HepG2 (cell line): ENCODE measurements at regions not wholly inside any gene's neighbourhood (a gene's known extent, or its start where the extent isn't known, plus 50 kb on each side); places are given as distances from the start of the nearest gene placed in this dataset.

Source experiments
- ATAC-seq: fragments of 200-7000 bp; cut with Tn5 transposase; 3 replicates; pipeline ENCODE4 v1.9.1; 2020; ENCODE audit warnings: mild to moderate bottlenecking, moderate library complexity
- BruUV-seq: library from RNA; stranded (reverse); fragments of 400-500 nt; replicated peaks from 2 replicates; lab custom pipeline; 2021; lab: Mats Ljungman, UMichigan
- CTCF ChIA-PET: fragments of 300-600 bp; formaldehyde crosslinking; extraction: SDS; loops from one replicate; lab custom pipeline; 2021; ENCODE audit warnings: low total read pairs, inconsistent platforms, low intra/inter-chr PET ratio; lab: Yijun Ruan, JAX
- POLR2A ChIA-PET: fragments of 350-600 bp; sonication (Branson Sonifier 250); formaldehyde crosslinking; loops from one replicate; lab custom pipeline; 2020; ENCODE audit warnings: antibody characterized with exemption, inconsistent platforms; lab: Yijun Ruan, JAX
- DNase-seq: peaks from one replicate; pipeline ENCODE4 v3.0.0-alpha.2; 2015; ENCODE audit warnings: low spot score
- FAIRE-seq: peaks from 3 replicates; lab custom pipeline; 2011; peaks lifted over from hg19 to GRCh38; lab: Jason Lieb, UNC
- H2AFZ ChIP-seq: one replicate; pipeline ENCODE4 v1.6.1; 2011; ENCODE audit warnings: low read length, inconsistent platforms
- H3K27ac ChIP-seq: fragments of 300-600 bp; 3 replicates; pipeline ENCODE4 v1.8.0; 2011; ENCODE audit warnings: mixed run types, mild to moderate bottlenecking, mixed read lengths, low read length, inconsistent platforms; ENCODE audit not compliant: insufficient read depth; ENCODE audit errors: extremely low read length
- H3K27me3 ChIP-seq, 2 experiments: fragments of 200-600 bp in 1 of 2; 2 replicates in 1 of 2; 3 replicates in 1 of 2; pipeline versions ENCODE4 v1.6.0 to v1.8.0; 2011; ENCODE audit warnings: low read length in 2 of 2, mild to moderate bottlenecking in 2 of 2, moderate library complexity in 2 of 2, inconsistent platforms in 1 of 2; ENCODE audit not compliant: insufficient read depth in 2 of 2, control insufficient read depth in 1 of 2
- H3K36me3 ChIP-seq, 2 experiments: fragments of 200-600 bp in 1 of 2; replicated peaks in 1 of 2; 2 replicates in 1 of 2; 3 replicates in 1 of 2; pipeline versions ENCODE4 v1.5.1 to v1.8.0; 2011; ENCODE audit warnings: low read length in 2 of 2, inconsistent platforms in 1 of 2; ENCODE audit not compliant: insufficient read depth in 2 of 2, control insufficient read depth in 1 of 2
- H3K4me1 ChIP-seq: 2 replicates; pipeline ENCODE4 v1.5.1; 2012; ENCODE audit warnings: low read length, inconsistent platforms; ENCODE audit not compliant: insufficient read depth
- H3K4me2 ChIP-seq: 2 replicates; pipeline ENCODE4 v1.6.0; 2011; ENCODE audit warnings: low read depth, low read length, inconsistent platforms
- H3K4me3 ChIP-seq, 3 experiments: fragments of 200-600 bp in 1 of 3; sonication (generic), shearing (Covaris generic) in 1 of 3; replicated peaks in 1 of 3; 2 replicates each; pipeline ENCODE4 v1.5.1; 2011 to 2016; ENCODE audit warnings: low read length in 3 of 3, inconsistent platforms in 2 of 3, low read depth in 2 of 3, mild to moderate bottlenecking in 2 of 3, control low read depth in 1 of 3, mixed read lengths in 1 of 3; ENCODE audit not compliant: insufficient read depth in 1 of 3
- H3K79me2 ChIP-seq: one replicate; pipeline ENCODE4 v1.6.1; 2011; ENCODE audit warnings: low read length, inconsistent platforms; ENCODE audit not compliant: insufficient read depth
- H3K9ac ChIP-seq: 2 replicates; pipeline ENCODE4 v1.6.0; 2011; ENCODE audit warnings: mild to moderate bottlenecking, low read depth, low read length, inconsistent platforms; ENCODE audit not compliant: insufficient read depth
- H3K9me3 ChIP-seq: 2 replicates; pipeline ENCODE4 v1.5.1; 2012; ENCODE audit warnings: mild to moderate bottlenecking, low read length
- H4K20me1 ChIP-seq: 2 replicates; pipeline ENCODE4 v1.6.0; 2011; ENCODE audit warnings: inconsistent platforms, mild to moderate bottlenecking, low read length, moderate library complexity; ENCODE audit not compliant: insufficient read depth
- BCL6 ChIP-seq: IDR thresholded peaks from 2 replicates; pipeline ENCODE4 v1.6.1; 2016; ENCODE audit warnings: missing genetic modification reagents, missing compliant biosample characterization
- DR1 ChIP-seq: sonication (generic); formaldehyde crosslinking; IDR thresholded peaks from 2 replicates; pipeline ENCODE4 v1.8.0; 2021; ENCODE audit warnings: mild to moderate bottlenecking, missing genetic modification reagents, inconsistent platforms
- DRAP1 ChIP-seq: IDR thresholded peaks from 2 replicates; pipeline ENCODE4 v1.6.1; 2016; ENCODE audit warnings: missing genetic modification reagents, missing compliant biosample characterization
- KLF16 ChIP-seq, 2 experiments: sonication (generic) in 1 of 2; formaldehyde crosslinking in 1 of 2; IDR thresholded peaks; 2 replicates each; pipeline versions ENCODE4 v1.6.1 to v1.8.0; 2016 to 2023; ENCODE audit warnings: missing genetic modification reagents in 2 of 2, missing compliant biosample characterization in 1 of 2
- SMC3 ChIP-seq: IDR thresholded peaks from 2 replicates; pipeline ENCODE4 v1.6.1; 2011; ENCODE audit warnings: low read length, improper control_type of control experiment
- ZBTB10 ChIP-seq: sonication (generic); formaldehyde crosslinking; IDR thresholded peaks from 2 replicates; pipeline ENCODE4 v1.4.0; 2020; ENCODE audit warnings: missing genetic modification reagents, borderline replicate concordance
- WGBS: methylation state at CpG from one replicate; pipeline ENCODE4 v1.1.6; 2017; ENCODE audit warnings: low lambda C conversion rate; 5-methylcytosine and 5-hydroxymethylcytosine counted together
- in situ Hi-C: cut with HindIII; loops from 2 replicates; pipeline ENCODE4 v1.10.0; 2017; ENCODE audit warnings: low pct_unique_long_range_greater_than_20kb; ENCODE audit not compliant: extremely low pct_ligation_motif_present
- intact Hi-C: fragments of 100-400 bp; cut with micrococcal nuclease; formaldehyde crosslinking; loops from one replicate; pipeline ENCODE4 v1.10.0; 2022; ENCODE audit not compliant: unreplicated experiment
- TF ChIP-seq, protein P1 (sequence below): sonication (generic); formaldehyde crosslinking; IDR thresholded peaks from 2 replicates; pipeline ENCODE4 v1.5.0; 2020; ENCODE audit warnings: mild to moderate bottlenecking, missing genetic modification reagents
- TF ChIP-seq, protein P2 (sequence below): sonication (generic); formaldehyde crosslinking; IDR thresholded peaks from 2 replicates; pipeline ENCODE4 v1.8.1; 2023; ENCODE audit warnings: mild to moderate bottlenecking, missing genetic modification reagents

GRCh38 chr2:8215982-8216381 lies 465.9 kb upstream of the ID2 start:
- POLR2A ChIA-PET = no interaction called here
- peaks cover 1 to 41% of the 10 kb centered on the region in 2 experiments; a peak in 3 of 5 replicates for H3K27me3 ChIP-seq
- H3K4me3 ChIP-seq = no peak overlapping the region
- intact Hi-C loops (no loop called here), in situ Hi-C loops (no loop called here)
- H3K79me2 ChIP-seq = no peaks in the 10 kb centered on the region
- WGBS = 29% methylated on average over 6 of the region's 6 CpGs
- TF ChIP-seq DR1 (CRISPR knock-in tag) (no peak), BCL6 (no peak), DRAP1 (no peak), KLF16 (CRISPR knock-in tag; IDR thresholded peaks at IDR 0.05) (no peak), ZBTB10 (no peak), SMC3 (no peak)
- TF ChIP-seq, protein P1, sequence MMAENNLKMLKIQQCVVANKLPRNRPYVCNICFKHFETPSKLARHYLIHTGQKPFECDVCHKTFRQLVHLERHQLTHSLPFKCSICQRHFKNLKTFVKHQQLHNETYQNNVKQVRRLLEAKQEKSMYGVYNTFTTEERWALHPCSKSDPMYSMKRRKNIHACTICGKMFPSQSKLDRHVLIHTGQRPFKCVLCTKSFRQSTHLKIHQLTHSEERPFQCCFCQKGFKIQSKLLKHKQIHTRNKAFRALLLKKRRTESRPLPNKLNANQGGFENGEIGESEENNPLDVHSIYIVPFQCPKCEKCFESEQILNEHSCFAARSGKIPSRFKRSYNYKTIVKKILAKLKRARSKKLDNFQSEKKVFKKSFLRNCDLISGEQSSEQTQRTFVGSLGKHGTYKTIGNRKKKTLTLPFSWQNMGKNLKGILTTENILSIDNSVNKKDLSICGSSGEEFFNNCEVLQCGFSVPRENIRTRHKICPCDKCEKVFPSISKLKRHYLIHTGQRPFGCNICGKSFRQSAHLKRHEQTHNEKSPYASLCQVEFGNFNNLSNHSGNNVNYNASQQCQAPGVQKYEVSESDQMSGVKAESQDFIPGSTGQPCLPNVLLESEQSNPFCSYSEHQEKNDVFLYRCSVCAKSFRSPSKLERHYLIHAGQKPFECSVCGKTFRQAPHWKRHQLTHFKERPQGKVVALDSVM (CRISPR knock-in tag) = no peak
- TF ChIP-seq, protein P2, sequence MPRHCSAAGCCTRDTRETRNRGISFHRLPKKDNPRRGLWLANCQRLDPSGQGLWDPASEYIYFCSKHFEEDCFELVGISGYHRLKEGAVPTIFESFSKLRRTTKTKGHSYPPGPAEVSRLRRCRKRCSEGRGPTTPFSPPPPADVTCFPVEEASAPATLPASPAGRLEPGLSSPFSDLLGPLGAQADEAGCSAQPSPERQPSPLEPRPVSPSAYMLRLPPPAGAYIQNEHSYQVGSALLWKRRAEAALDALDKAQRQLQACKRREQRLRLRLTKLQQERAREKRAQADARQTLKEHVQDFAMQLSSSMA = no peak
- TF ChIP-seq, all 625 proteins: peak for 0
- no peaks in the 10 kb centered on the region for H3K4me1 ChIP-seq
- H3K9ac ChIP-seq = no peak overlapping the region
- no peak for FAIRE-seq
- no peaks in the 10 kb centered on the region for H3K36me3 ChIP-seq
- no peaks in the 10 kb centered on the region for H3K9me3 ChIP-seq
- CTCF ChIA-PET = no interaction called here
- H2AFZ ChIP-seq = no peak overlapping the region
- no TSS peak for BruUV-seq
- DNase-seq = no peak
- H4K20me1 ChIP-seq = no peaks in the 10 kb centered on the region
- no peak for ATAC-seq
- no peak overlapping the region for H3K27ac ChIP-seq
- no peak overlapping the region for H3K4me2 ChIP-seq
